Hepatocyte (in vitro differentiated cells): ENCODE measurements at regions not wholly inside any gene's neighbourhood (a gene's known extent, or its start where the extent isn't known, plus 50 kb on each side); places are given as distances from the start of the nearest gene placed in this dataset.

Source experiments
- CTCF ChIP-seq: fragments of 200-600 bp; sonication (generic); IDR thresholded peaks from 2 replicates; pipeline ENCODE4 v1.5.1; 2016; ENCODE audit warnings: antibody characterized with exemption, mild to moderate bottlenecking; ENCODE audit not compliant: poor library complexity
- EZH2 ChIP-seq: fragments of 200-600 bp; sonication (generic); IDR thresholded peaks from 2 replicates; pipeline ENCODE4 v1.6.1; 2016; ENCODE audit warnings: antibody characterized with exemption, mild to moderate bottlenecking, borderline replicate concordance
- EZH2phosphoT487 ChIP-seq: fragments of 200-600 bp; sonication (generic); IDR thresholded peaks from one replicate; pipeline ENCODE4 v1.6.1; 2018; ENCODE audit warnings: antibody characterized with exemption, mild to moderate bottlenecking, low read depth, moderate library complexity; ENCODE audit not compliant: unreplicated experiment, severe bottlenecking

GRCh38 chr9:21591221-21592062 lies 109.3 kb upstream of the IFNE start:
- TF ChIP-seq CTCF, result no peak
- TF ChIP-seq EZH2, result no peak
- no peak for TF ChIP-seq EZH2phosphoT487
